Activated CD4-positive, alpha-beta memory T cell treated with anti-CD3 and anti-CD28 coated beads for 36 hours (primary cell): ENCODE measurements at regions not wholly inside any gene's neighbourhood (a gene's known extent, or its start where the extent isn't known, plus 50 kb on each side); places are given as distances from the start of the nearest gene placed in this dataset.

Source experiments
- CTCF ChIA-PET: fragments of 350-600 bp; sonication (Branson Sonifier 250); formaldehyde crosslinking; loops from one replicate; lab custom pipeline; 2021; ENCODE audit warnings: antibody characterized with exemption, inconsistent platforms; lab: Charles Lee
- POLR2A ChIA-PET: fragments of 350-600 bp; sonication (Branson Sonifier 250); formaldehyde crosslinking; loops from one replicate; lab custom pipeline; 2021; ENCODE audit warnings: antibody characterized with exemption; lab: Charles Lee
- DNase-seq: peaks from one replicate; pipeline ENCODE4 v3.0.0-alpha.2; 2020
- H3K27ac Mint-ChIP-seq: one replicate; pipeline ENCODE4 v1.8.0; 2021; ENCODE audit warnings: mixed read lengths
- H3K27me3 Mint-ChIP-seq: one replicate; pipeline ENCODE4 v1.8.0; 2021; ENCODE audit warnings: mixed read lengths
- H3K36me3 Mint-ChIP-seq: one replicate; pipeline ENCODE4 v1.8.0; 2021; ENCODE audit warnings: mixed read lengths
- H3K4me1 Mint-ChIP-seq: one replicate; pipeline ENCODE4 v1.8.0; 2021; ENCODE audit warnings: low read depth, mixed read lengths
- H3K4me3 Mint-ChIP-seq: one replicate; pipeline ENCODE4 v1.8.0; 2021; ENCODE audit warnings: mild to moderate bottlenecking, mixed read lengths
- H3K9me3 Mint-ChIP-seq: one replicate; pipeline ENCODE4 v1.8.0; 2021; ENCODE audit warnings: mixed read lengths
- intact Hi-C: fragments of 100-400 bp; cut with micrococcal nuclease; formaldehyde crosslinking; loops from one replicate; pipeline ENCODE4 v1.15.1; 2023

GRCh38 chr11:91790346-91791170 lies 434.1 kb upstream of the FAT3 start:
- H3K27ac Mint-ChIP-seq, result no peak overlapping the region
- CTCF ChIA-PET, result no interaction called here
- H3K36me3 Mint-ChIP-seq, result no peaks in the 10 kb centered on the region

GRCh38 chr11:91788764-91789163 lies 435.9 kb upstream of the FAT3 start:
- intact Hi-C loops, result no loop called here
- no peaks in the 10 kb centered on the region for H3K4me1 Mint-ChIP-seq
- no peaks in the 10 kb centered on the region for H3K27me3 Mint-ChIP-seq
- CTCF ChIA-PET, result no interaction called here
- no peaks in the 10 kb centered on the region for H3K36me3 Mint-ChIP-seq
- no peak for DNase-seq
- no peak overlapping the region for H3K4me3 Mint-ChIP-seq
- POLR2A ChIA-PET, result no interaction called here
- H3K9me3 Mint-ChIP-seq, result peaks cover 5% of the 10 kb centered on the region
- no peak overlapping the region for H3K27ac Mint-ChIP-seq

More at GRCh38 chr11:91790346-91791170, 434.1 kb upstream of the FAT3 start:
- H3K9me3 Mint-ChIP-seq, result no peaks in the 10 kb centered on the region
- H3K27me3 Mint-ChIP-seq, result no peaks in the 10 kb centered on the region
- intact Hi-C loops, result no loop called here
- no peak overlapping the region for H3K4me3 Mint-ChIP-seq
- H3K4me1 Mint-ChIP-seq, result no peaks in the 10 kb centered on the region
- no peak for DNase-seq
- POLR2A ChIA-PET, result no interaction called here

- peaks cover 13% of the 10 kb centered on the region for H3K9me3 Mint-ChIP-seq
- intact Hi-C loops, result no loop called here
- ChIA-PET CTCF (no interaction called here), POLR2A (no interaction called here)
- no peak overlapping the region for H3K27ac Mint-ChIP-seq
- H3K36me3 Mint-ChIP-seq, result peaks cover 2% of the 10 kb centered on the region
- no peaks in the 10 kb centered on the region for H3K4me1 Mint-ChIP-seq
- no peaks in the 10 kb centered on the region for H3K27me3 Mint-ChIP-seq
- no peak for DNase-seq
- H3K4me3 Mint-ChIP-seq, result no peak overlapping the region
These were observed 438.5 kb upstream of the FAT3 start for GRCh38 chr11:91786097-91786496.

- CTCF ChIA-PET, result no interaction called here
- DNase-seq, result no peak
- H3K4me3 Mint-ChIP-seq, result no peak overlapping the region
- H3K36me3 Mint-ChIP-seq, result peaks cover 2% of the 10 kb centered on the region
- H3K27ac Mint-ChIP-seq, result no peak overlapping the region
- H3K27me3 Mint-ChIP-seq, result no peaks in the 10 kb centered on the region
- intact Hi-C loops, result no loop called here
- no peaks in the 10 kb centered on the region for H3K4me1 Mint-ChIP-seq
- POLR2A ChIA-PET, result no interaction called here
- H3K9me3 Mint-ChIP-seq, result peaks cover 14% of the 10 kb centered on the region
These were observed 441.4 kb upstream of the FAT3 start for GRCh38 chr11:91783173-91783572.

- no peaks in the 10 kb centered on the region for H3K27me3 Mint-ChIP-seq
- peaks cover 2% of the 10 kb centered on the region for H3K36me3 Mint-ChIP-seq
- peaks cover 18% of the 10 kb centered on the region for H3K9me3 Mint-ChIP-seq
- no peak overlapping the region for H3K4me3 Mint-ChIP-seq
- H3K27ac Mint-ChIP-seq, result no peak overlapping the region
- H3K4me1 Mint-ChIP-seq, result no peaks in the 10 kb centered on the region
- ChIA-PET CTCF (no interaction called here), POLR2A (no interaction called here)
- intact Hi-C loops, result no loop called here
- DNase-seq, result no peak
These were observed 445.9 kb upstream of the FAT3 start for GRCh38 chr11:91778758-91779157.

GRCh38 chr11:91776655-91777054 lies 448.0 kb upstream of the FAT3 start:
- Mint-ChIP-seq H3K4me3 (no peak overlapping the region), H3K4me1 (no peaks in the 10 kb centered on the region), H3K27me3 (no peaks in the 10 kb centered on the region), H3K9me3 (peaks cover 13% of the 10 kb centered on the region), H3K36me3 (no peaks in the 10 kb centered on the region), H3K27ac (no peak overlapping the region)
- CTCF ChIA-PET, result no interaction called here
- POLR2A ChIA-PET, result no interaction called here
- no peak for DNase-seq
- intact Hi-C loops, result no loop called here

- intact Hi-C loops, result no loop called here
- ChIA-PET POLR2A (no interaction called here), CTCF (no interaction called here)
- Mint-ChIP-seq H3K9me3 (peaks cover 11% of the 10 kb centered on the region), H3K27ac (no peak overlapping the region), H3K4me1 (no peaks in the 10 kb centered on the region), H3K4me3 (no peak overlapping the region), H3K27me3 (no peaks in the 10 kb centered on the region), H3K36me3 (no peaks in the 10 kb centered on the region)
- no peak for DNase-seq
These were observed 451.5 kb upstream of the FAT3 start for GRCh38 chr11:91773090-91773489.

GRCh38 chr11:91771961-91772360 lies 452.7 kb upstream of the FAT3 start:
- CTCF ChIA-PET, result no interaction called here
- POLR2A ChIA-PET, result no interaction called here

GRCh38 chr11:91768783-91769182 lies 455.8 kb upstream of the FAT3 start:
- intact Hi-C loops, result no loop called here
- Mint-ChIP-seq H3K36me3 (no peaks in the 10 kb centered on the region), H3K4me3 (no peak overlapping the region), H3K27me3 (no peaks in the 10 kb centered on the region), H3K27ac (no peak overlapping the region), H3K9me3 (peaks cover 5% of the 10 kb centered on the region), H3K4me1 (no peaks in the 10 kb centered on the region)
- CTCF ChIA-PET, result no interaction called here
- no peak for DNase-seq
- POLR2A ChIA-PET, result no interaction called here

More at GRCh38 chr11:91771961-91772360, 452.7 kb upstream of the FAT3 start:
- H3K36me3 Mint-ChIP-seq, result no peaks in the 10 kb centered on the region
- no peak overlapping the region for H3K4me3 Mint-ChIP-seq
- intact Hi-C loops, result no loop called here
- H3K4me1 Mint-ChIP-seq, result no peaks in the 10 kb centered on the region
- no peak overlapping the region for H3K27ac Mint-ChIP-seq
- H3K9me3 Mint-ChIP-seq, result peaks cover 8% of the 10 kb centered on the region
- DNase-seq, result no peak
- H3K27me3 Mint-ChIP-seq, result no peaks in the 10 kb centered on the region

GRCh38 chr11:91763331-91763730 lies 461.3 kb upstream of the FAT3 start:
- no peaks in the 10 kb centered on the region for H3K4me1 Mint-ChIP-seq
- CTCF ChIA-PET, result no interaction called here
- POLR2A ChIA-PET, result no interaction called here

GRCh38 chr11:91761406-91762025 lies 463.1 kb upstream of the FAT3 start:
- Mint-ChIP-seq H3K27ac (no peak overlapping the region), H3K9me3 (peaks cover 18% of the 10 kb centered on the region), H3K27me3 (no peaks in the 10 kb centered on the region), H3K4me1 (no peaks in the 10 kb centered on the region), H3K36me3 (no peaks in the 10 kb centered on the region), H3K4me3 (no peak overlapping the region)
- ChIA-PET CTCF (no interaction called here), POLR2A (no interaction called here)
- intact Hi-C loops, result no loop called here
- DNase-seq, result no peak

More at GRCh38 chr11:91763331-91763730, 461.3 kb upstream of the FAT3 start:
- peaks cover 18% of the 10 kb centered on the region for H3K9me3 Mint-ChIP-seq
- no peaks in the 10 kb centered on the region for H3K27me3 Mint-ChIP-seq
- H3K27ac Mint-ChIP-seq, result no peak overlapping the region
- DNase-seq, result no peak
- intact Hi-C loops, result no loop called here
- H3K4me3 Mint-ChIP-seq, result no peak overlapping the region
- no peaks in the 10 kb centered on the region for H3K36me3 Mint-ChIP-seq

GRCh38 chr11:91756829-91757480 lies 467.7 kb upstream of the FAT3 start:
- no peak for DNase-seq
- CTCF ChIA-PET, result no interaction called here
- H3K36me3 Mint-ChIP-seq, result no peaks in the 10 kb centered on the region
- POLR2A ChIA-PET, result no interaction called here
- no peak overlapping the region for H3K4me3 Mint-ChIP-seq
- H3K27ac Mint-ChIP-seq, result no peak overlapping the region
- no peaks in the 10 kb centered on the region for H3K4me1 Mint-ChIP-seq
- no peaks in the 10 kb centered on the region for H3K27me3 Mint-ChIP-seq
- intact Hi-C loops, result no loop called here
- peaks cover 11% of the 10 kb centered on the region for H3K9me3 Mint-ChIP-seq
